HUES64 (cell line): ENCODE measurements at regions not wholly inside any gene's neighbourhood (a gene's known extent, or its start where the extent isn't known, plus 50 kb on each side); places are given as distances from the start of the nearest gene placed in this dataset.
"Not testable (repeated sequence)": the region's sequence is repeated elsewhere in the genome, so short reads cannot be mapped to it uniquely, and the experiment has no call there.

Source experiments
- H3K27ac ChIP-seq: 2 replicates; pipeline ENCODE4 v1.7.0; 2013; ENCODE audit warnings: low read depth, low read length, inconsistent platforms
- H3K27me3 ChIP-seq: 2 replicates; pipeline ENCODE4 v1.6.1; 2013; ENCODE audit warnings: mild to moderate bottlenecking, low read length; ENCODE audit not compliant: insufficient read depth
- H3K36me3 ChIP-seq: 2 replicates; pipeline ENCODE4 v1.6.1; 2013; ENCODE audit warnings: mild to moderate bottlenecking, low read length; ENCODE audit not compliant: insufficient read depth
- H3K4me1 ChIP-seq: 2 replicates; pipeline ENCODE4 v1.6.1; 2013; ENCODE audit warnings: mild to moderate bottlenecking, low read length, moderate library complexity; ENCODE audit not compliant: insufficient read depth
- H3K4me3 ChIP-seq: 2 replicates; pipeline ENCODE4 v1.5.1; 2013; ENCODE audit warnings: mild to moderate bottlenecking, low read length, moderate library complexity
- H3K9ac ChIP-seq: 2 replicates; pipeline ENCODE4 v1.6.1; 2013; ENCODE audit warnings: mild to moderate bottlenecking, low read depth, low read length
- H3K9me3 ChIP-seq: 2 replicates; pipeline ENCODE4 v1.6.1; 2013; ENCODE audit warnings: low read depth, low read length; ENCODE audit not compliant: insufficient read depth
- WGBS: fragments of 150-250, 120-280 bp; methylation state at CpG from one replicate; pipeline ENCODE4 v1.1.7; 2013; ENCODE audit warnings: missing lambda C conversion rate; 5-methylcytosine and 5-hydroxymethylcytosine counted together

DNA sequence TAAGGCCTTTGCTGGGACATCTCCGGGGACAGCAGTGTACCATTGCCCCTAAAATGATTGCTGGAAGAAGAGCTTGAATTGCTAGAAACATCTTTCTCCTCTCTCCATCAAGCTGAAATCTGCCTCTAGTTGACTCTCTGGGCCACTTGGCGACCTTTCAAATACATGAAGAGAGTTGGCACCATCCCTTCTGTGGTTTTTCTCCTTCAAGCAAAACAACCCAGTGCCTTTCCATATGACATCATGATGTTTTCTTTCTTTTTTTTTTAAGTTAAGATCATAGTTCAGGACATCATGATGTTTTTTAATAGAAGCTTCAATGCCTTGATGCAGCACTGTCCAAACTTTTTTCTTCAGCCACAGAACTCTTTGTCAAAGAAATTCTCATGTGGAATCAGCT is 144.0 kb upstream of the PTPRG start:
- Histone ChIP-seq H3K36me3 (no peaks in the 10 kb centered on the region), H3K4me1 (no peaks in the 10 kb centered on the region), H3K4me3 (no peak overlapping the region), H3K9ac (no peak overlapping the region), H3K9me3 (no peaks in the 10 kb centered on the region), H3K27ac (no peak overlapping the region), H3K27me3 (no peaks in the 10 kb centered on the region)
- 93% methylated on average over 2 of the region's 2 CpGs for WGBS

DNA sequence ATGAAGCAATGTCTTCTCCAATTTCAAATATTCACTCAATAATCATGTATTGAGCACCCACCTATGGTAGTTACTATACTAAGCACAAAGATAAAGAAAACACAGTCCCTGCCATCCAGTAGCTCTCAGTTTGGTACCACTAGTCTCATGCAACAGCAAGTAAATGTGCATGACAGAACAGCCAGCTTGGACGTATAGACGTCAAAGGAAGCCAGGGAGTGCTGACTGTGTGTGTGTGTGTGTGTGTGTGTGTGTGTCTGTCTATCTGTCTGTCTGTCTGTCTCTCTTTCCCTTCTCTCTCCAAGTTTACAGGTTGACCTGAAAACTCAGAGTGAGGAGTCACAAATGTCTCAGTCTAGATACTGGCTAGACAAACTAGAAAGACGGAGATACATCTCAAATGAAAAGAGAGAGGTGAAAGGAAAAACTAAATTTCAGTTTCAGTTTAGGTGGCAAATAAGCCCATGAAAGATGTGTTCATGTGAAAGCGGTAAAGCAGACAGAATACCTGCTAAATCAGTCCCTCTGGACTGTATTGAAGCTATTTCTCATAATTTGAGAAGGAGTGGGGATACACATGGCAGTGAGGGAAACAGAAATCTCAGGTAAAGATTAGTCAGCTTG is 141.1 kb upstream of the PTPRG start:
- Histone ChIP-seq H3K4me1 (no peaks in the 10 kb centered on the region), H3K27ac (no peak overlapping the region), H3K4me3 (no peak overlapping the region), H3K9ac (no peak overlapping the region), H3K9me3 (no peaks in the 10 kb centered on the region), H3K27me3 (no peaks in the 10 kb centered on the region), H3K36me3 (no peaks in the 10 kb centered on the region)
- 93% methylated on average over 4 of the region's 4 CpGs for WGBS

DNA sequence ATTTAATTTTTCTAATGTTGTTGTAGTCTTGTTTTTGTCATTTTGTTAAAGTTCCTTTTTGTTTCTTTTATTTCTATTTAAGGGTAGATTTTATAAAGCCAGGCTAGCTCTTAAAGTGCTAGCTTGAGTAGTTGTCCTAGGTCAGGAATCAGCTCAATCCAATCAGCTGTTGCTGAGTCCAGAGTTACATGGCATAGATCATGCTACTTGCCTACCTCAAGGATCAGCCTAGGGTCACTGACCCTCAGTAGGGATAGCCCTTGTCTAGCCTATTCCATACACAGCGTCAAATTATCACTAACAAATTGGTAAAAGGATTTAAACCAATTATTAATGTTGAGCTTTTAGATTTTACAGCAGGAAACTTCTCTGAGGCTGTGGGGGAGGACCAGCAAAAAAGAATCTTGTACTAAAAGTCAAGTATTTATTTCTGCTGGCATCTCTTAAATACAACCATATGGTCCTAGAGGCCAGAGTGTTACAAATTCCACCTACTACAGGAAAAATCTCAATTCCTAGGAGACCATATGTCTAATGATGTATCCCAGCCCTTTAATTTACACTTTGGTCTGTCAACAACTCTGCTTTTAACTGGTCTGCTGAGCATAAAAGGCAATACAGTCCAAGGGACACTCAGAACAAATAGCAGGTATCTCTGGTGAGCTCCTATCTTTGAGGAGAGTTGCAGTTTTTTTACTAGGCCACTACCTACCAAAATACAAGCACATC is 138.3 kb upstream of the PTPRG start:
- H3K27ac ChIP-seq, result no peak overlapping the region

DNA sequence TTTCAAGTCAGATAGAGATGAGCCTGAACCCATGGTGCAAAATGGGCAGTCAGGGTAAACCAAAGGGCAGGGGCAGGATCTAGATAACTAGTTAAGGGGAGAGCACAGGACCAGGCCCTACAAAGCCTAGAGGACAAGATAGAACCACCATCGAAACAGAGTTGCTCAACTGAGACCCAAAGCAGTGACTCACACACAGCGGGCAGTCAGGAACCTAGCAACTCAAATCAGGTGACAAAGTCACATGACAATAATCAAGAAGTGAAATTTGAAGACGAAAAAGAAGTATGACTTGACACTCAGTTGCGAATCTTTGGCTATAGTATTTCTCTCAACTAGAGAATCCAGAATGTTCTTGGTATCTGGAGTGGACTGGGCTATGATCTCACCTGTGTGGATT is 136.0 kb upstream of the PTPRG start:
- Histone ChIP-seq H3K4me1 (no peaks in the 10 kb centered on the region), H3K4me3 (no peak overlapping the region), H3K27me3 (no peaks in the 10 kb centered on the region), H3K27ac (no peak overlapping the region), H3K9me3 (no peaks in the 10 kb centered on the region), H3K36me3 (no peaks in the 10 kb centered on the region), H3K9ac (no peak overlapping the region)
- WGBS, result 91% methylated on average over 4 of the region's 4 CpGs

More for the DNA sequence above, 138.3 kb upstream of the PTPRG start:
- no peaks in the 10 kb centered on the region for H3K4me1 ChIP-seq
- no CpG with 5 or more reads among the region's 1 CpG for WGBS
- no peaks in the 10 kb centered on the region for H3K9me3 ChIP-seq
- no peaks in the 10 kb centered on the region for H3K27me3 ChIP-seq
- H3K9ac ChIP-seq, result no peak overlapping the region
- no peaks in the 10 kb centered on the region for H3K36me3 ChIP-seq
- no peak overlapping the region for H3K4me3 ChIP-seq

DNA sequence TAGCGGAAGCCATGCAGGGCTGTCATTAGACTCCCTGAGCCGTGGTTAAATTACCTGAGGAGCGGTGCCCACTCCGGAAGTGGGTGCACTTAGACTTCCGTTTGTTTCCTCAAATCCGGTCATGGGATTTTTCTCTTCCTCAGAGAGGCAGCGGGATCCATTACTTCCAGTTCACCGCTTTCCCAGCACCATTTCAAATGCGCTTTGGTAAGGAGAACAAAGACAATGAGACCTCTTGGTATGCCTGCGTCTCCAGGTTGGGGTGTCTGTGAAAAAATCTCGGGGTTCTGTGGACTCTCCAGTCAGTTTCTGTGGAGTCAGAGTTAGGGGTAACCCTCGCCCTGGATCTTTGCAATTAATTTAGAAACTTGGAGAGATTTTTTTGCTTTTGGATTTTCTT is 132.3 kb upstream of the PTPRG start:
- WGBS, result 90% methylated on average over 12 of the region's 12 CpGs
- H3K4me3 ChIP-seq, result no peak overlapping the region
- H3K9me3 ChIP-seq, result no peaks in the 10 kb centered on the region

DNA sequence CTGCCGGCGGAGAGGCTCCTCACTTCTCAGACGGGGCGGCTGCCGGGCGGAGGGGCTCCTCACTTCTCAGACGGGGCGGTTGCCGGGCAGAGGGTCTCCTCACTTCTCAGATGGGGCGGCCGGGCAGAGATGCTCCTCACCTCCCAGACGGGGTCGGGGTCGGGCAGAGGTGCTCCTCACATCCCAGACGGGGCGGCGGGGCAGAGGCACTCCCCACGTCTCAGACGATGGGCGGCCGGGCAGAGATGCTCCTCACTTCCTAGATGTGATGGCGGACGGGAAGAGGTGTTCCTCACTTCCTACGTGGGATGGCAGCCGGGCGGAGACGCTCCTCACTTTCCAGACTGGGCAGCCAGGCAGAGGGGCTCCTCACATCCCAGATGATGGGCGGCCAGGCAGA is 126.5 kb upstream of the PTPRG start:
- H3K36me3 ChIP-seq, H3K4me3 ChIP-seq, H3K9me3 ChIP-seq, H3K27me3 ChIP-seq, H3K4me1 ChIP-seq, H3K9ac ChIP-seq, H3K27ac ChIP-seq: not testable (repeated sequence)
- 93% methylated on average over 24 of the region's 28 CpGs for WGBS

More for the DNA sequence above, 132.3 kb upstream of the PTPRG start:
- no peaks in the 10 kb centered on the region for H3K36me3 ChIP-seq
- no peaks in the 10 kb centered on the region for H3K4me1 ChIP-seq
- H3K27me3 ChIP-seq, result no peaks in the 10 kb centered on the region
- H3K27ac ChIP-seq, result no peak overlapping the region
- H3K9ac ChIP-seq, result no peak overlapping the region

DNA sequence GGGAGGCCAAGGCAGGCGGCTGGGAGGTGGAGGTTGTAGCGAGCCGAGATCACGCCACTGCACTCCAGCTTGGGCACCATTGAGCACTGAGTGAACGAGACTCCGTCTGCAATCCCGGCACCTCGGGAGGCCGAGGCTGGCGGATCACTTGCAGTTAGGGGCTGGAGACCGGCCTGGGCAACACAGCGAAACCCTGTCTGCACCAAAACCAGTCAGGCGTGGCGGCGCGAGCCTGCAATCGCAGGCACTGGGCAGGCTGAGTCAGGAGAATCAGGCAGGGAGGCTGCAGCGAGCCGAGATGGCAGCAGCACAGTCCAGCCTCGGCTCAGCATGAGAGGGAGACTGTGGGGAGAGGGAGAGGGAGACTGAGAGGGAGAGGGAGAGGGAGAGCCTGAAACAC is 126.0 kb upstream of the PTPRG start:
- not testable (repeated sequence) for H3K9me3 ChIP-seq, H3K4me1 ChIP-seq, H3K4me3 ChIP-seq, H3K27ac ChIP-seq, H3K9ac ChIP-seq, H3K36me3 ChIP-seq, H3K27me3 ChIP-seq
- WGBS, result 96% methylated on average over 19 of the region's 20 CpGs

DNA sequence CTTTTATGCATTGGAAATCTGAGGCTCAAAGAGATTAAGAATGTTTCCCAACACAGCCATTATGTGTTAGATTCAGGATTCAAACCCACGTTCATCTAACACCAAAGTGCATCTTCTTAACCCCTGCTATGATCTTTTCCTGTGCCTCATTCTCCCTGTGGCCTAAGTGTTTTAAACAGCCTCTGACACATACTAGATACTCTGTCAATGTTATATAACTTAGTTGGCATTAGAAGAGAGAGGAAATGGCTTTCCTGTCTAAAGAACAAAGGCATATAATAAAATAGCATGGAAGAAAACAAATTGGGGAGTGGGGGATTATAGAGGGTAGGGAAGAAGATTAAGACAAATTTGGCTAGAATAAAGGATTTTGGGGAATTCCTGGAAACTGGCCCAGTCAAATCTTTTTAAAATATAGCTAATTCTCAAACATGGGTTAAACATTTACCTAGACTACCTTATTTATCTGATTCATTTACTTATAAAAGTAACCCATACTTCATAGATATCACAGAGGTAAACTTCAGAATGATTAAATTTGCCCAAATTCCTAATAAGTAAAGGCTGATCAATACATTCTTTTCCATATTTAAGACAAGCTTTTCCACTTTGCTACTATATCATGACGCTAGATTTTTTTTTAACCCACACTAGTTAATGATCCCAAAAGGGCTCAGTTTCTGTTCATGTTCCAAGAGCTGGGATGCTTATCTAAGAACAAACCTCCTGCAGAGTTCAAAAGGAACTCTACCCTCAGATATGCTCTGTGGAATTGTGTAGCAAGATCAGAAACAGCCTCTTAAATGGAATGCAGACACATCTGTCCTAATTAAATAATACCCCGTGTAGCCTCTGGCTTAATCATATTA is 122.9 kb upstream of the PTPRG start:
- H3K9ac ChIP-seq, result no peak overlapping the region
- H3K4me1 ChIP-seq, result no peaks in the 10 kb centered on the region
- WGBS, result 85% methylated on average over 3 of the region's 3 CpGs
- H3K27ac ChIP-seq, result no peak overlapping the region
- H3K4me3 ChIP-seq, result no peak overlapping the region
- peaks cover 6% of the 10 kb centered on the region for H3K9me3 ChIP-seq
- H3K27me3 ChIP-seq, result no peaks in the 10 kb centered on the region
- no peaks in the 10 kb centered on the region for H3K36me3 ChIP-seq

DNA sequence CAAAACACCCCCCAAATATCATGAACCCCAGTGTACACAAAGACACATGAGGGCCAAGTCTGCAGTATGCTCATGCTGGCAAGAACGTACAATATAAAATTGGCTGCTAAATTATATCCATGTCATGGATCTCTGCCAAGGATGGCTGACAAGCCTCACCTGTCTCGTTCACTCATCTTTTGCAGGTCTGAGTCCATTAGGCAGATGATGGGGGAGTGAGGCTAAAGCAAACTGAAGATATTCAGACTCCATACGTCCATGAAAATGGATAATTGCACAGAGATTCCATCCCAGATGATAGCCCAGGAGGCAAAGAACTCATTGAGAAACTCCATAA is 122.3 kb upstream of the PTPRG start:
- H3K9ac ChIP-seq, result no peak overlapping the region
- H3K27me3 ChIP-seq, result no peaks in the 10 kb centered on the region
- H3K9me3 ChIP-seq, result peaks cover 6% of the 10 kb centered on the region
- no peaks in the 10 kb centered on the region for H3K36me3 ChIP-seq
- H3K4me1 ChIP-seq, result no peaks in the 10 kb centered on the region
- WGBS, result 81% methylated on average over 3 of the region's 3 CpGs
- H3K27ac ChIP-seq, result no peak overlapping the region
- no peak overlapping the region for H3K4me3 ChIP-seq

DNA sequence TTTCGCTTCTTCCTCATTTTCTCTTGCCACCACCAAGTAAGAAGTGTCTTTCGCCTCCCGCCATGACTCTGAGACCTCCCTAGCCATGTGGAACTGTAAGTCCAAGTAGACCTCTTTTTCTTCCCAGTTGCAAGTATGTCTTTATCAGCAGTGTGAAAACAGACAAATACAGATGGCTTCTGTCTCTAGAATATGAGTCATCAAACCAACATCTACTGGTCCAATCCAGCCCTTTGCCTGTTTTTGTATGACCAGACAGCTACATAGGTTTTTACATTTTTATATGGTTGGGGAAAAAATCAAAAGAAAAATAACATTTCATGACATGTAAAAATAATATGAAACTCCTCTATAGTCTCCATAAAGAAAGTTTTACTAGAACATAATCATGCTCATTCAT is 118.7 kb upstream of the PTPRG start:
- Histone ChIP-seq H3K4me1 (no peaks in the 10 kb centered on the region), H3K4me3 (no peak overlapping the region), H3K9me3 (no peaks in the 10 kb centered on the region), H3K9ac (no peak overlapping the region), H3K36me3 (no peaks in the 10 kb centered on the region), H3K27me3 (no peaks in the 10 kb centered on the region), H3K27ac (no peak overlapping the region)
- WGBS, result 93% methylated on average over 3 of the region's 3 CpGs

DNA sequence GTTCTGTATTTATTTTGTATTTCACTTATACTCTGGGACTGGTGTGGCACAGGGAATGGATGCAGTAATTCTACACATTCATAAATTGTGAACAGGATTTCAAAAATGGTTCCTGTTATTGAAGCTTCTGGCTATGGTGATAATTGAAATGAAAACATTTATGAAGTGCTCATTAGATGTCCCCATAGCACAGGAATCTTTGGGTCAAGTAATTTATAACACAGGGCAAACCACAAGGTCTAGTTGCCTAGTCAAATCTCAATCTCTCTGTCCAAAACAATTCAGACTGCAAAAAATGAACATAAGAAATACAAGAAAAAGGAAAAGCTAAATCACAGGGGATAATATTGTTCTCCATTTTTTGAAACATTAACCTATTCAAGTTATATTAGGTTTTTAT is 117.5 kb upstream of the PTPRG start:
- no peaks in the 10 kb centered on the region for H3K36me3 ChIP-seq
- H3K9me3 ChIP-seq, result no peaks in the 10 kb centered on the region
- H3K9ac ChIP-seq, result no peak overlapping the region
- no peaks in the 10 kb centered on the region for H3K27me3 ChIP-seq
- H3K4me1 ChIP-seq, result no peaks in the 10 kb centered on the region
- no peak overlapping the region for H3K27ac ChIP-seq
- H3K4me3 ChIP-seq, result no peak overlapping the region
